ENCODE measurements at regions not wholly inside any gene's neighbourhood (a gene's known extent, or its start where the extent isn't known, plus 50 kb on each side); places are given as distances from the start of the nearest gene placed in this dataset.

DNA sequence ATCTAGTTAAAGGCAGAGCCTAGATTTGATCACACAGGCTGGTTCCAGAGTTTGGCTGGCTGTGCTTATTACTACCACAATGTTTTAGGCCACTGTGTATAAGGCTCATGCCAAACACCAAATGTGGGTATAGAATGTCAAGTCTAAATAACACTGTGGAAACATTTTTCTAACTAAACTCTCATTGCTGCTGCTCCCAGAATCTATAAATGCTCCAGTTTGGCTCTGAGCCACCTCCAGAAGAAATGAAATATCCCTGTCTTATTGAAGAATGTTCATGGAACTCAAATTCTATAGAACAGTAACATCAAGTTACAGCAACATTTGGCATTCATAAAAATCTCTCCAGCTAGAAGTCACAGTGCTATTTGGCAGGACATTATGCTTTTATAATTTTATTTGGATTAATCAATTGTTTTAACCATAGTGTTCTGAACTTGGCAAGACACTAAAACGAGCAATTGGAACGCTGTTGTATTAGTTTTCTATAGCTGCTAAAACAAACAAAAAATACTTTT is 178.1 kb upstream of the COX7C start:
- peaks cover 3% of the 10 kb centered on the region for H3K27me3 Mint-ChIP-seq
- TF ChIP-seq CTCF (IDR thresholded peaks at IDR 0.05; ENCODE audit: unreplicated experiment), result no peak
- H3K27ac Mint-ChIP-seq, result no peak overlapping the region
- no peaks in the 10 kb centered on the region for H3K36me3 Mint-ChIP-seq (ENCODE audit: insufficient read depth)
- H3K4me3 Mint-ChIP-seq (ENCODE audit: low read depth), result no peak overlapping the region
- peaks cover 8% of the 10 kb centered on the region for H3K4me1 Mint-ChIP-seq (ENCODE audit: low read depth)
- no peaks in the 10 kb centered on the region for H3K9me3 Mint-ChIP-seq (ENCODE audit: low read depth)
- DNase-seq (ENCODE audit: low spot score, unreplicated experiment), result no peak

GRCh38 chr5:86442036-86442745 is 175.6 kb upstream of the COX7C start:
- Mint-ChIP-seq H3K4me3 (ENCODE audit: low read depth) (no peak overlapping the region), H3K9me3 (ENCODE audit: low read depth) (no peaks in the 10 kb centered on the region), H3K27me3 (peaks cover 3% of the 10 kb centered on the region), H3K4me1 (ENCODE audit: low read depth) (peaks cover 8% of the 10 kb centered on the region), H3K27ac (no peak overlapping the region), H3K36me3 (ENCODE audit: insufficient read depth) (no peaks in the 10 kb centered on the region)
- no peak for TF ChIP-seq CTCF (IDR thresholded peaks at IDR 0.05; ENCODE audit: unreplicated experiment)
- no peak for DNase-seq (ENCODE audit: low spot score, unreplicated experiment)

DNA sequence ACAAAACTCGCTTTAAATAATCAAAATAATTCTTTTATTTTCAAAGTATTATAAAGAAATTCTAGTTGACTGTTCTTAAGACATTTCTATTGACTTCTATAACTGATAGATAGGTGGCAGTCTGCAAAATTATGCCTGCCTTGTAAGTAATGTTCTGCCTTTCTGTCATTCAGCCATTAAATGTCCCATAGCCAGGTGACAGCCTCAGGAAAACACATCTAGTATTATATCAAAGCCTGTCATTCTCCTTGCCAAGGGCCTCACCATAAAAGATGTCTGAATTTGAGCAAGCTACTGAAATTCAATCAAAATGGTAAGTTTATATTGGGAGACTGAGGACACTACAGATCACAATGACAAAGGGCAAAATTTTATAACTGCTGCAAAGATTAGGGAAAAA is 170.4 kb upstream of the COX7C start:
- no peaks in the 10 kb centered on the region for H3K36me3 Mint-ChIP-seq (ENCODE audit: insufficient read depth)
- peaks cover 3% of the 10 kb centered on the region for H3K27me3 Mint-ChIP-seq
- no peak overlapping the region for H3K4me3 Mint-ChIP-seq (ENCODE audit: low read depth)
- DNase-seq (ENCODE audit: low spot score, unreplicated experiment), result no peak
- no peaks in the 10 kb centered on the region for H3K9me3 Mint-ChIP-seq (ENCODE audit: low read depth)
- no peaks in the 10 kb centered on the region for H3K4me1 Mint-ChIP-seq (ENCODE audit: low read depth)
- no peak for TF ChIP-seq CTCF (IDR thresholded peaks at IDR 0.05; ENCODE audit: unreplicated experiment)
- H3K27ac Mint-ChIP-seq, result no peak overlapping the region

- no peak overlapping the region for H3K4me3 Mint-ChIP-seq (ENCODE audit: low read depth)
- no peak for TF ChIP-seq CTCF (IDR thresholded peaks at IDR 0.05; ENCODE audit: unreplicated experiment)
Measured at GRCh38 chr5:86452251-86452650, 165.5 kb upstream of the COX7C start.

DNA sequence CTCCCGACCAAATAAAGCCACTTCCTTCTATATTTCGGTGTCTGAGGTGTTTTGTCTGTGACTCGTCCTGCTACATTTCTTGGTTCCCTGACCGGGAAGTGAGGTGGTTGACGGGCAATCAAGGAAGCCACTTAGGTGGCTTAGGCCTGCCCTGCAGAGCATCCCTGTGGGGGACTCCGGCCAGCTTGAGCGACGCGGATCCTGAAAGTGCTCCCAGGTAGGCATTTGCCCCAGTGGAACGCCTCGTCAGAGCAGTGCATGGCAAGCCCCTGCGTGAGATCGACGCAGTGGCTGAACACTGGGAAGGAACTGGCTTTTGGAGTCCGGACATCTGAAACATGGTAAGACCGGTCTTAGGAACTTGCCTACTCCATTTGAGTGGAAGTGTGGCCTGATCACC is 157.2 kb upstream of the COX7C start:
- Mint-ChIP-seq H3K4me3 (ENCODE audit: low read depth) (no peak overlapping the region), H3K27me3 (no peaks in the 10 kb centered on the region), H3K9me3 (ENCODE audit: low read depth) (peaks cover 21% of the 10 kb centered on the region), H3K27ac (no peak overlapping the region), H3K4me1 (ENCODE audit: low read depth) (peaks cover 2% of the 10 kb centered on the region), H3K36me3 (ENCODE audit: insufficient read depth) (peaks cover 2% of the 10 kb centered on the region)
- DNase-seq (ENCODE audit: low spot score, unreplicated experiment), result no peak
- no peak for TF ChIP-seq CTCF (IDR thresholded peaks at IDR 0.05; ENCODE audit: unreplicated experiment)

More at GRCh38 chr5:86452251-86452650, 165.5 kb upstream of the COX7C start:
- no peak for DNase-seq (ENCODE audit: low spot score, unreplicated experiment)
- no peaks in the 10 kb centered on the region for H3K36me3 Mint-ChIP-seq (ENCODE audit: insufficient read depth)
- H3K27ac Mint-ChIP-seq, result no peak overlapping the region
- H3K9me3 Mint-ChIP-seq (ENCODE audit: low read depth), result peaks cover 5% of the 10 kb centered on the region
- H3K27me3 Mint-ChIP-seq, result no peaks in the 10 kb centered on the region
- no peaks in the 10 kb centered on the region for H3K4me1 Mint-ChIP-seq (ENCODE audit: low read depth)

Data from progenitor cell of endocrine pancreas (in vitro differentiated cells).